ENCODE measurements at regions not wholly inside any gene's neighbourhood (a gene's known extent, or its start where the extent isn't known, plus 50 kb on each side); places are given as distances from the start of the nearest gene placed in this dataset.

DNA sequence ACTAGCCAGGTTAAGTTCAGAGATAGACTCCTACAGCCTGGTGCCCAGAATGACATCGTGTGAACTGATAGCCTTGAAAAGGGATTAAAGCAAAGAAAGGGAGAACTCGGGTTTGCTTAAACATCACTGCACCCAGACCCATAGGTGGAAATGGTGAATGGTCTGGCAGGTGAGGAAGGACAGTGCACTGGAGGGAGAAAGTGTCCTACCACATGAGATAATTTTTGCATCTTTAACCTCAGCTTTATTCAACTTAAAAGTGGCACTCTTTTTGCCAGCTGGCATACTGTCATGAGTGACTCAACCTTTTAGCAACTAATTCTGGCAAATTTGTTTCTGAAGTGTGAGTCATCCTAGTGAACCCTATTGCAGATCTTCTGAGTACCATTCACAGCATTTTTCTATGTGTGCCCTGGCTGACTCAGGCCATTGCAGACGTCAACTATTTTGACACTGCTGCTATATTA is 53.0 kb upstream of the DAPP1 start:
- H3K4me3 ChIP-seq: no peak overlapping the region
- H3K4me3 Mint-ChIP-seq: no peak overlapping the region
- no peak overlapping the region for H2AFZ ChIP-seq (replicated peaks)
- no peaks in the 10 kb centered on the region for H3K4me1 ChIP-seq
- no peaks in the 10 kb centered on the region for H3K79me2 ChIP-seq (ENCODE audit: low read depth)
- no peak overlapping the region for H3K4me2 ChIP-seq
- H3K36me3 ChIP-seq: no peaks in the 10 kb centered on the region
- H3K27me3 ChIP-seq: no peaks in the 10 kb centered on the region
- TF ChIP-seq EZH2 (IDR thresholded peaks at IDR 0.05) (no peak), EZH2phosphoT487 (IDR thresholded peaks at IDR 0.05) (no peak)
- TF ChIP-seq, protein P1, sequence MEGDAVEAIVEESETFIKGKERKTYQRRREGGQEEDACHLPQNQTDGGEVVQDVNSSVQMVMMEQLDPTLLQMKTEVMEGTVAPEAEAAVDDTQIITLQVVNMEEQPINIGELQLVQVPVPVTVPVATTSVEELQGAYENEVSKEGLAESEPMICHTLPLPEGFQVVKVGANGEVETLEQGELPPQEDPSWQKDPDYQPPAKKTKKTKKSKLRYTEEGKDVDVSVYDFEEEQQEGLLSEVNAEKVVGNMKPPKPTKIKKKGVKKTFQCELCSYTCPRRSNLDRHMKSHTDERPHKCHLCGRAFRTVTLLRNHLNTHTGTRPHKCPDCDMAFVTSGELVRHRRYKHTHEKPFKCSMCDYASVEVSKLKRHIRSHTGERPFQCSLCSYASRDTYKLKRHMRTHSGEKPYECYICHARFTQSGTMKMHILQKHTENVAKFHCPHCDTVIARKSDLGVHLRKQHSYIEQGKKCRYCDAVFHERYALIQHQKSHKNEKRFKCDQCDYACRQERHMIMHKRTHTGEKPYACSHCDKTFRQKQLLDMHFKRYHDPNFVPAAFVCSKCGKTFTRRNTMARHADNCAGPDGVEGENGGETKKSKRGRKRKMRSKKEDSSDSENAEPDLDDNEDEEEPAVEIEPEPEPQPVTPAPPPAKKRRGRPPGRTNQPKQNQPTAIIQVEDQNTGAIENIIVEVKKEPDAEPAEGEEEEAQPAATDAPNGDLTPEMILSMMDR (IDR thresholded peaks at IDR 0.05): no peak
- peaks cover 6% of the 10 kb centered on the region for H3K9me3 Mint-ChIP-seq
- H4K20me1 ChIP-seq (ENCODE audit: low read depth): no peaks in the 10 kb centered on the region
- H3K9ac ChIP-seq: no peak overlapping the region
- H3K27me3 Mint-ChIP-seq (ENCODE audit: insufficient read depth, low read depth): peaks cover 7% of the 10 kb centered on the region
- H3F3A ChIP-seq (ENCODE audit: low read depth): no peaks in the 10 kb centered on the region
- H3K27ac Mint-ChIP-seq: no peak overlapping the region
- H3K36me3 Mint-ChIP-seq: no peaks in the 10 kb centered on the region
- H3K27ac ChIP-seq: no peak overlapping the region
- H3K4me1 Mint-ChIP-seq: no peaks in the 10 kb centered on the region
- DNase-seq (ENCODE audit: low spot score): no peak
- H3K9me3 ChIP-seq (ENCODE audit: low read depth): no peaks in the 10 kb centered on the region

DNA sequence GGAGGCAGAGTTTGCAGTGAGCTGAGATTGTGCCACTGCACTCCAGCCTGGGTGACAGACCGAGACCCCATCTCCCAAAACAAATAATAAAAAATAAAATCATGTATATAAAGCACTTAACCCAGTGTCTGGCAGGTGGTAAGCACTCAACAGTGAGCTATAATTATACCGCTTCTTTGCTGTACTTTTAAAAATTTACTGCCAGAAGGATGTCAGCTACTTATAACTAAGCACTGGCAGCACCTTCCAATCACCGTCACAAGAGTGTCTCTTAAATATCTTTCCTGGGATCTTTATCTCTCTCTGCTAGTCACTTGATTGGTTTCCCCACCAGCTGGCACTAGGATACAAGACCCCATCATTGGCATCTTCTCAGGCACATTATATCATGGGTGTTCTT is 53.9 kb upstream of the DAPP1 start:
- Mint-ChIP-seq H3K4me1 (no peaks in the 10 kb centered on the region), H3K27me3 (ENCODE audit: insufficient read depth, low read depth) (peaks cover 7% of the 10 kb centered on the region), H3K9me3 (peaks cover 6% of the 10 kb centered on the region), H3K36me3 (no peaks in the 10 kb centered on the region), H3K27ac (no peak overlapping the region), H3K4me3 (no peak overlapping the region)
- no peak overlapping the region for H2AFZ ChIP-seq (replicated peaks)
- no peaks in the 10 kb centered on the region for H3K9me3 ChIP-seq (ENCODE audit: low read depth)
- H3K4me3 ChIP-seq: no peak overlapping the region
- H3K4me2 ChIP-seq: no peak overlapping the region
- no peak for DNase-seq (ENCODE audit: low spot score)
- H3F3A ChIP-seq (ENCODE audit: low read depth): no peaks in the 10 kb centered on the region
- no peaks in the 10 kb centered on the region for H3K27me3 ChIP-seq
- H3K36me3 ChIP-seq: no peaks in the 10 kb centered on the region
- TF ChIP-seq EZH2 (IDR thresholded peaks at IDR 0.05) (no peak), EZH2phosphoT487 (IDR thresholded peaks at IDR 0.05) (no peak)
- TF ChIP-seq, protein P1 (IDR thresholded peaks at IDR 0.05): no peak
- H3K27ac ChIP-seq: no peak overlapping the region
- H3K79me2 ChIP-seq (ENCODE audit: low read depth): no peaks in the 10 kb centered on the region
- H3K4me1 ChIP-seq: no peaks in the 10 kb centered on the region
- no peaks in the 10 kb centered on the region for H4K20me1 ChIP-seq (ENCODE audit: low read depth)
- H3K9ac ChIP-seq: no peak overlapping the region

DNA sequence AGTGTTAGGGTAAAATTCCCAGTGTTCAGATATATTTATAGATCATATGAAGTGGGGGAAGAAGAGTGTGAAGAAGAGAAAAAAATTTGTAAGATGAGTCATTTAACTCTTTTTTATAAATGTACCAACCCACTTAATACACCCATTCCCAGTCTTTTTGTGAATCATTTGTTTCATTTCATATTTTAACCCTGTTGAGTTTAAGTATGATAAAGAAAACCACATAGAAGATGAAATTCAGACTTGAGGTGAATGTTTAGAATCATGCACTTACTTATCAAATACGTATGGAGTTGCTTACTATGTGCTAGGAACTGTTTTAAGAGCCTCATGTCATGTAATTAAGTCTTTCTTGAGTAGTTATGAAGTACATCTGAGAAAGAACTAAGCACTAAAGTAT is 56.6 kb upstream of the DAPP1 start:
- H3K36me3 ChIP-seq: no peaks in the 10 kb centered on the region
- DNase-seq (ENCODE audit: low spot score): no peak
- H3K36me3 Mint-ChIP-seq: no peaks in the 10 kb centered on the region
- H3K4me1 Mint-ChIP-seq: peaks cover 3% of the 10 kb centered on the region
- H2AFZ ChIP-seq (replicated peaks): no peak overlapping the region
- H3K9ac ChIP-seq: no peak overlapping the region
- H3K27ac ChIP-seq: no peak overlapping the region
- no peak overlapping the region for H3K4me2 ChIP-seq
- TF ChIP-seq, protein P1 (IDR thresholded peaks at IDR 0.05): no peak
- TF ChIP-seq EZH2 (IDR thresholded peaks at IDR 0.05) (no peak), EZH2phosphoT487 (IDR thresholded peaks at IDR 0.05) (no peak)
- H3K4me3 Mint-ChIP-seq: no peak overlapping the region
- H3K4me3 ChIP-seq: no peak overlapping the region
- H3K79me2 ChIP-seq (ENCODE audit: low read depth): no peaks in the 10 kb centered on the region
- peaks cover 6% of the 10 kb centered on the region for H3K9me3 Mint-ChIP-seq
- no peaks in the 10 kb centered on the region for H3F3A ChIP-seq (ENCODE audit: low read depth)
- no peaks in the 10 kb centered on the region for H3K27me3 ChIP-seq
- no peak overlapping the region for H3K27ac Mint-ChIP-seq
- no peaks in the 10 kb centered on the region for H3K4me1 ChIP-seq
- H3K9me3 ChIP-seq (ENCODE audit: low read depth): no peaks in the 10 kb centered on the region
- peaks cover 7% of the 10 kb centered on the region for H3K27me3 Mint-ChIP-seq (ENCODE audit: insufficient read depth, low read depth)
- H4K20me1 ChIP-seq (ENCODE audit: low read depth): no peaks in the 10 kb centered on the region

All from neural progenitor cell (in vitro differentiated cells).